Neuronal stem cell (in vitro differentiated cells): ENCODE measurements at regions not wholly inside any gene's neighbourhood (a gene's known extent, or its start where the extent isn't known, plus 50 kb on each side); places are given as distances from the start of the nearest gene placed in this dataset.

ENCODE experiments used
- DNase-seq: peaks from one replicate; pipeline ENCODE4 v3.0.0-alpha.2; 2013; ENCODE audit warnings: low spot score
- H2AFZ ChIP-seq: one replicate; pipeline ENCODE4 v1.6.1; 2013; ENCODE audit warnings: mild to moderate bottlenecking, low read length, inconsistent platforms
- H2AK5ac ChIP-seq: 2 replicates; pipeline ENCODE4 v1.6.1; 2013; ENCODE audit warnings: low read depth, mild to moderate bottlenecking, inconsistent platforms, low read length, moderate library complexity, mixed read lengths
- H2BK120ac ChIP-seq: 2 replicates; pipeline ENCODE4 v1.6.1; 2013; ENCODE audit warnings: low read depth, mild to moderate bottlenecking, inconsistent platforms, low read length, moderate library complexity, mixed read lengths
- H2BK12ac ChIP-seq: one replicate; pipeline ENCODE4 v1.6.1; 2013; ENCODE audit warnings: low read length, inconsistent platforms
- H2BK15ac ChIP-seq: 2 replicates; pipeline ENCODE4 v1.6.1; 2013; ENCODE audit warnings: mild to moderate bottlenecking, low read length, inconsistent platforms, mixed read lengths
- H2BK5ac ChIP-seq: one replicate; pipeline ENCODE4 v1.6.1; 2013; ENCODE audit warnings: inconsistent platforms, mild to moderate bottlenecking, low read length, moderate library complexity
- H3K14ac ChIP-seq: one replicate; pipeline ENCODE4 v1.6.1; 2013; ENCODE audit warnings: low read length, inconsistent platforms
- H3K18ac ChIP-seq: 2 replicates; pipeline ENCODE4 v1.6.1; 2013; ENCODE audit warnings: low read length, inconsistent platforms
- H3K23ac ChIP-seq: 2 replicates; pipeline ENCODE4 v1.6.1; 2013; ENCODE audit warnings: low read depth, mild to moderate bottlenecking, mixed read lengths, low read length, inconsistent platforms; ENCODE audit not compliant: poor library complexity
- H3K27ac ChIP-seq: replicated peaks from 3 replicates; pipeline ENCODE4 v1.5.1; 2013; ENCODE audit warnings: low read length, inconsistent platforms
- H3K27me3 ChIP-seq, 3 experiments: 2 replicates each; pipeline ENCODE4 v1.6.1; 2013; ENCODE audit warnings: low read length in 3 of 3, mild to moderate bottlenecking in 2 of 3, inconsistent platforms in 1 of 3, low read depth in 1 of 3, mixed read lengths in 1 of 3, moderate library complexity in 1 of 3; ENCODE audit not compliant: control insufficient read depth in 3 of 3, insufficient read depth in 3 of 3
- H3K36me3 ChIP-seq, 2 donors: replicated peaks in 1 of 2; 2 replicates each; pipeline ENCODE4 v1.6.1; 2013; ENCODE audit warnings: low read length in 2 of 2; ENCODE audit not compliant: control insufficient read depth in 2 of 2, insufficient read depth in 2 of 2
- H3K4ac ChIP-seq: 2 replicates; pipeline ENCODE4 v1.6.1; 2013; ENCODE audit warnings: inconsistent platforms, mild to moderate bottlenecking, low read length, moderate library complexity
- H3K4me1 ChIP-seq, 2 donors: 1 replicate in 1 of 2; 2 replicates in 1 of 2; pipeline ENCODE4 v1.6.1; 2013; ENCODE audit warnings: low read length in 2 of 2, low read depth in 1 of 2; ENCODE audit not compliant: control insufficient read depth in 2 of 2, insufficient read depth in 1 of 2
- H3K4me2 ChIP-seq: one replicate; pipeline ENCODE4 v1.6.1; 2013; ENCODE audit warnings: mild to moderate bottlenecking, low read length, inconsistent platforms; ENCODE audit not compliant: insufficient read depth, poor library complexity, severe bottlenecking
- H3K4me3 ChIP-seq, 2 donors: 2 replicates each; pipeline ENCODE4 v1.5.1; 2013; ENCODE audit warnings: low read length in 2 of 2, mild to moderate bottlenecking in 2 of 2, inconsistent platforms in 1 of 2, moderate library complexity in 1 of 2
- H3K79me1 ChIP-seq: one replicate; pipeline ENCODE4 v1.6.1; 2013; ENCODE audit warnings: low read depth, mild to moderate bottlenecking, inconsistent platforms, low read length, moderate library complexity
- H3K9ac ChIP-seq: one replicate; pipeline ENCODE4 v1.6.1; 2013; ENCODE audit warnings: mild to moderate bottlenecking, low read depth, low read length, inconsistent platforms; ENCODE audit not compliant: poor library complexity
- H3K9me3 ChIP-seq, 2 donors: replicated peaks in 1 of 2; 2 replicates each; pipeline versions ENCODE3 to v1.6.1; 2013; ENCODE audit warnings: low read length in 2 of 2, mild to moderate bottlenecking in 2 of 2, inconsistent platforms in 1 of 2, low read depth in 1 of 2, mixed read lengths in 1 of 2, moderate library complexity in 1 of 2; ENCODE audit not compliant: control insufficient read depth in 2 of 2, insufficient read depth in 1 of 2
- H4K8ac ChIP-seq: one replicate; pipeline ENCODE4 v1.6.1; 2013; ENCODE audit warnings: low read depth, mild to moderate bottlenecking, inconsistent platforms, low read length, moderate library complexity
- H4K91ac ChIP-seq: one replicate; pipeline ENCODE4 v1.6.1; 2013; ENCODE audit warnings: low read length, low read depth, mild to moderate bottlenecking, inconsistent platforms; ENCODE audit not compliant: poor library complexity
- WGBS, 2 donors: extraction: QIAGEN DNeasy Blood & Tissue Kit; methylation state at CpG; one replicate each; pipeline ENCODE4 v1.1.7; 2013; ENCODE audit warnings: missing lambda C conversion rate in 2 of 2, mixed read lengths in 1 of 2; ENCODE audit not compliant: insufficient read length in 2 of 2, insufficient replicate concordance in 1 of 2; ENCODE audit errors: extremely low coverage in 2 of 2; 5-methylcytosine and 5-hydroxymethylcytosine counted together

GRCh38 chr5:38071831-38072694 lies 186.3 kb upstream of the EGFLAM start:
- Histone ChIP-seq H4K8ac (no peak overlapping the region), H3K9ac (no peak overlapping the region), H3K23ac (no peak overlapping the region), H3K9me3 (no peaks in the 10 kb centered on the region), H2BK5ac (no peak overlapping the region), H2BK15ac (no peak overlapping the region), H3K4ac (no peak overlapping the region), H3K4me1 (no peaks in the 10 kb centered on the region), H4K91ac (no peak overlapping the region), H2AFZ (no peak overlapping the region), H2AK5ac (no peak overlapping the region), H2BK12ac (no peak overlapping the region), H3K79me1 (no peaks in the 10 kb centered on the region), H2BK120ac (no peak overlapping the region), H3K27ac (no peak overlapping the region), H3K18ac (no peak overlapping the region), H3K4me2 (no peak overlapping the region), H3K36me3 (no peaks in the 10 kb centered on the region), H3K4me3 (no peak overlapping the region), H3K27me3 (no peaks in the 10 kb centered on the region), H3K14ac (no peak overlapping the region)
- DNase-seq = no peak
- no CpG with 5 or more reads among the region's 9 CpGs for WGBS, 2 donors

- H3K27ac ChIP-seq = no peak overlapping the region
- H3K4ac ChIP-seq = no peak overlapping the region
- no peak overlapping the region for H3K23ac ChIP-seq
- no peak overlapping the region for H3K4me3 ChIP-seq
- H2BK12ac ChIP-seq = no peak overlapping the region
- no peak overlapping the region for H3K14ac ChIP-seq
- no peak overlapping the region for H2AK5ac ChIP-seq
- no peak overlapping the region for H2BK15ac ChIP-seq
- H3K79me1 ChIP-seq = no peaks in the 10 kb centered on the region
- H4K91ac ChIP-seq = no peak overlapping the region
- H3K4me2 ChIP-seq = no peak overlapping the region
- no peak overlapping the region for H3K18ac ChIP-seq
- no peaks in the 10 kb centered on the region for H3K36me3 ChIP-seq
- no peak overlapping the region for H2BK5ac ChIP-seq
- peak overlapping the region; percentile 46 for H3K9ac ChIP-seq
- no peak overlapping the region for H2AFZ ChIP-seq
- H2BK120ac ChIP-seq = no peak overlapping the region
- H4K8ac ChIP-seq = no peak overlapping the region
- DNase-seq = no peak
- no CpG with 5 or more reads among the region's 6 CpGs for WGBS, 2 donors
- no peaks in the 10 kb centered on the region for H3K27me3 ChIP-seq
- no peaks in the 10 kb centered on the region for H3K4me1 ChIP-seq
- no peaks in the 10 kb centered on the region for H3K9me3 ChIP-seq
Observed at GRCh38 chr5:38070304-38070950, 187.9 kb upstream of the EGFLAM start.

- H3K18ac ChIP-seq = no peak overlapping the region
- no peak overlapping the region for H2BK5ac ChIP-seq
- H3K4ac ChIP-seq = no peak overlapping the region
- H2BK15ac ChIP-seq = no peak overlapping the region
- H3K79me1 ChIP-seq = no peaks in the 10 kb centered on the region
- H2AK5ac ChIP-seq = no peak overlapping the region
- H3K27me3 ChIP-seq = no peaks in the 10 kb centered on the region
- H2BK120ac ChIP-seq = no peak overlapping the region
- H3K36me3 ChIP-seq = no peaks in the 10 kb centered on the region
- H3K9me3 ChIP-seq = no peaks in the 10 kb centered on the region
- no peak for DNase-seq
- H4K8ac ChIP-seq = no peak overlapping the region
- H3K4me2 ChIP-seq = no peak overlapping the region
- H3K4me1 ChIP-seq = no peaks in the 10 kb centered on the region
- no peak overlapping the region for H3K27ac ChIP-seq
- no peak overlapping the region for H2AFZ ChIP-seq
- no peak overlapping the region for H3K4me3 ChIP-seq
- H3K14ac ChIP-seq = no peak overlapping the region
- WGBS, 2 donors = no CpG with 5 or more reads among the region's 3 CpGs
- H3K23ac ChIP-seq = no peak overlapping the region
- H2BK12ac ChIP-seq = no peak overlapping the region
- no peak overlapping the region for H4K91ac ChIP-seq
- H3K9ac ChIP-seq = no peak overlapping the region
Observed at GRCh38 chr5:38069360-38069759, 189.0 kb upstream of the EGFLAM start.

- no peak overlapping the region for H2BK15ac ChIP-seq
- H2AK5ac ChIP-seq = no peak overlapping the region
- no peak overlapping the region for H2BK120ac ChIP-seq
- no peaks in the 10 kb centered on the region for H3K36me3 ChIP-seq
- WGBS, 2 donors = no CpG with 5 or more reads among the region's 2 CpGs
- H4K91ac ChIP-seq = no peak overlapping the region
- DNase-seq = no peak
- H3K14ac ChIP-seq = no peak overlapping the region
- H3K4me3 ChIP-seq = no peak overlapping the region
- H3K4me2 ChIP-seq = no peak overlapping the region
- no peaks in the 10 kb centered on the region for H3K4me1 ChIP-seq
- H2AFZ ChIP-seq = no peak overlapping the region
- no peak overlapping the region for H2BK12ac ChIP-seq
- H3K9me3 ChIP-seq = no peaks in the 10 kb centered on the region
- H3K4ac ChIP-seq = no peak overlapping the region
- no peak overlapping the region for H3K9ac ChIP-seq
- no peaks in the 10 kb centered on the region for H3K79me1 ChIP-seq
- H2BK5ac ChIP-seq = no peak overlapping the region
- H3K23ac ChIP-seq = no peak overlapping the region
- H3K18ac ChIP-seq = no peak overlapping the region
- no peak overlapping the region for H4K8ac ChIP-seq
- H3K27ac ChIP-seq = no peak overlapping the region
- no peaks in the 10 kb centered on the region for H3K27me3 ChIP-seq
Observed at GRCh38 chr5:38060354-38060753, 198.0 kb upstream of the EGFLAM start.
